AG10803 (cell line): ENCODE measurements at regions not wholly inside any gene's neighbourhood (a gene's known extent, or its start where the extent isn't known, plus 50 kb on each side); places are given as distances from the start of the nearest gene placed in this dataset.

ENCODE experiments used
- DNase-seq: peaks from one replicate; pipeline ENCODE4 v3.0.0; 2010; ENCODE audit warnings: low read depth
- H3K4me3 ChIP-seq: 2 replicates; pipeline ENCODE4 v1.5.1; 2011; ENCODE audit warnings: mild to moderate bottlenecking, low read length, control low read depth
- CTCF ChIP-seq: conservative IDR thresholded peaks from 2 replicates; pipeline ENCODE4 v1.5.1; 2011; ENCODE audit warnings: mild to moderate bottlenecking, low read length, control low read depth, inconsistent platforms

- H3K4me3 ChIP-seq: no peak overlapping the region
- no peak for DNase-seq
- no peak for TF ChIP-seq CTCF
Measured at GRCh38 chr13:107121793-107122192, 553.9 kb upstream of the ARGLU1 start.

DNA sequence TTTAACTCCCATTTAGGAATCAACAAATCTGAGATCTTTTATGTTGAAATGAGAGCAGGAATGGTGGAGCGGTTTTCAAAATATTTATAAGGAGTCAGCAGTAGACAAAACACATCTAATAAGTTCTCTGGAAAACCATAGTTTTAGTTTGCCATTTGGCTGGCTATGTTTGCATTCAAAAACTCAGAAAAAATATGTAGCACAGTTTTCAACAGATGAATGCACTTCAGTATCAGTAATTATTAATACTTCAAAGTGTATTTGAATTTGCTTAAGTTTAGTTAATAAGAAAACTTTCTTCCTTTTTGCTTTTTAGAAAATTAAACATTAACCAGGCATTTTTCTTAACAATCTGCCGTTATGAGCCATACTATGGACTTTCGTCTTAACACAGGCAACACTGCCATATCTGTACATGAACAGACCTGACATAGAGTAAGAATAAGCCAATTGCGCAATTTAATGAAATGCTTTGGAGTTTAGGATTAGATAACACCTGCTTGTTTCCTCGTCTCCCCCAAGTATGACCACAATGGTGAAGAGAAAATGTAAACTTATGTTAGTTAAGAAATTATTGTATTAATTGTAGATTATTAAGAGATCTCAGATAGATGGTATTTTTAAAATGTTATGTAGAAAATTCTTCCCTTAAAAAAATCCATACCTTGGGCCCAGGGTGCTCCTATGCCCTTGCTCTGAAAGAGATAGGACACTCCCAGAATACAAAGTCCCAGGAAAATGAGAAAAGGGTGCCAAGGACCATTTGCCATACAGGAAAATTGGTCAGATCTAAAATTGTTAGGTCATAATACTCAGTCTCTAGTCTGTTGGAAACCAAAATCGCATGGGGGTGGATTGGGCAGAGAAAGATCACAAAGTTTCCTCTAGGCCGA, 552.3 kb upstream of the ARGLU1 start:
- TF ChIP-seq CTCF: no peak
- DNase-seq: no peak
- H3K4me3 ChIP-seq: no peak overlapping the region

DNA sequence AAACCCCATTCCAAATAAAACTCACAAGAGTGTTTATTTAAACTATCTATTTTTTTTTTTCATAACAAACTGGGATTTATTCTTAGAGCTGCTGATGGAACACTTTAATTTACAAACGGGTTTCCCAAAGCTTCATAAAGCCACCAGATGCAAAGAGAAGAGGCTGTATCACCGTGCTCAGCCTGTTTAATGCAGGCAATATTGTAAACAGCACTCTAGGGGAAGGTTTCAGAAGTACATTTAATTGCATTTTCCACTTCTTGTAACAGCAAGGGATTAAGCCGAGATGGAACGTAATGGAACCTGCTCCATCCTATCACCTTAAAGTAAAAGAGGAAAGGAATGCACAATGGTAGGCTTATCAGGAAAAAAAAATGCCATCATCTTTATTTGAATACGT, 550.6 kb upstream of the ARGLU1 start:
- DNase-seq: no peak
- H3K4me3 ChIP-seq: no peak overlapping the region
- no peak for TF ChIP-seq CTCF

GRCh38 chr13:107117327-107118012, 549.5 kb upstream of the ARGLU1 start:
- TF ChIP-seq CTCF: no peak
- no peak overlapping the region for H3K4me3 ChIP-seq
- DNase-seq: peak; percentile 4

DNA sequence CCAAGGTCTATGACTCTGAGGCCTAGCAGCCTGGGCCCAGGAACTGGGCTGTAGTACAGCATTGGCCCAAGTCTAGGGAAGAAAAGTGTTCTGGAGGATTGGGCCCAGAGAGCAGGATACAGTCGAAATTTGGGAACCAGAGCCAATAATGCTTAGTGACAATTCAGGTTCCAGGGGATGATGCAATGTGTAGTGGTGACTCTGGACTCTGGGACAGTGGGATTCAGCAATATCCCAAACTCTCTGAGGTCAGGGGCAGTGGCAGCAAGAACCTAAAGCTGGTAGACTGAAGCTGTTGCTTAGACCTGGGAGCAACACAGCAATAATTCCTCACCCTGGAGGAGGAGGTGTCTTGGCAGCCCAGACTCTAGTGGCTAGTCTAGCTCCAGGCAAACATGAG, 545.5 kb upstream of the ARGLU1 start:
- no peak for TF ChIP-seq CTCF
- DNase-seq: no peak

DNA sequence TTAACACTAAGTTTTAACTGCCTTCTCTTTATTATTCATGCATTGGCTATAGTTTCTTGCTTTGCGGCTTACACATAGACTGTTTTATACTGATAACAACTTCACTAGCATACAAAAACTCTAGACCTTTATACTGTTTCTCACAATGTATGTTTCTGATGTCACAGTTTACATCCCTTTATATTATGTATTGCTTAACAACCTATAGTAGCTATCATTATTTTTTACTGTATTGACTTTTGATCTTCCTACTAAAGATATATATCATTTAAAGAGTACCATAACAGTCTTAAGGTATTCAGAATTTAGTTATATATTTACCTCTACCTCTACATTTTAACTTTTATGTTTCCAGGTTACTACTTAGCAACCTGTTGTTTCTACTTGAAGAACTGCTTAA, 543.3 kb upstream of the ARGLU1 start:
- no peak for DNase-seq
- TF ChIP-seq CTCF: no peak
- no peak overlapping the region for H3K4me3 ChIP-seq

More for the DNA sequence above, 545.5 kb upstream of the ARGLU1 start:
- no peak overlapping the region for H3K4me3 ChIP-seq

DNA sequence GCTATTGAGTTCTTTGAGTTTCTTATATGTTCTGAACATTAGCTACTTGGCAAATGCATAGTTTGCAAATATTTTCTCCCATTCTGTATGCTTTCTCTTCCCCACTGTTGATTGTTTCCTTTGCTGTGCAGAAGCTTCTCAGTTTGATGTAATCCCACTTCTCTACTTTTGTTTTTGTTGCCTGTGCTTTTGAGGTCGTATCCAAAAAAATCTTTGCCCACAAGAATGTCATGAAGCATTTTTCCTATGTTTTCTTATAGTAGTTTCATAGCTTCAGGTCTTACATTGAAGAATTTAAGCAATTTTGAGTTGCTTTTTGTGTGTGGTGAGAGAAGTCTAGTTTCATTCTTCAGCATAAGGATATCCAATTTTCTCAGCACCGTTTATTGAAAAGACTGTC, 536.7 kb upstream of the ARGLU1 start:
- TF ChIP-seq CTCF: no peak
- peak; percentile 43 for DNase-seq
- no peak overlapping the region for H3K4me3 ChIP-seq
